ENCODE measurements at regions not wholly inside any gene's neighbourhood (a gene's known extent, or its start where the extent isn't known, plus 50 kb on each side); places are given as distances from the start of the nearest gene placed in this dataset.

DNA sequence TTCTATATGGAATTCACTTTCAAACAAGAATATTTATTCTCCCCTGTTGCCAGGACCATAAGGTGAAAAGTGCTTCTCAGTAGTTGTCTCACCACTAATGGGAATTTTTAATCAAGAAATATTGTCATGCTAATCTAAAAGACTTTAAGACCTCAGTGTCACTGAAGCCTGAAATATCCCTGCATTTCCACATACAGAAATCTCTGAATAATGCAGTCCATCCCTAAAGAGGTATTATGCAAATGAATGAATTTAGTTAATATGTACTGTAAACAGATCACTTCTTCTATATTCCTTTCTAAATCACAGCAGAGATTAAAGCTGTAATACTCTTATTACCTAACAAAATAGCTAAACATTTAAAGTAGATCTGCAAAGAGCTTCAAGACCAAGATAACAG, 531.1 kb upstream of the CDH6 start:
- H2AFZ ChIP-seq (ENCODE audit: low read length) = no peak overlapping the region
- H3K79me2 ChIP-seq (ENCODE audit: control insufficient read depth, insufficient read depth, low read length) = no peaks in the 10 kb centered on the region
- H3K4me1 ChIP-seq (ENCODE audit: control insufficient read depth, extremely low read depth, insufficient read depth, low read length) = no peaks in the 10 kb centered on the region
- no peak for DNase-seq (ENCODE audit: low read depth in 2 of 2)
- H3K36me3 ChIP-seq (ENCODE audit: control insufficient read depth, insufficient read depth, low read length) = no peaks in the 10 kb centered on the region
- no peaks in the 10 kb centered on the region for H4K20me1 ChIP-seq (ENCODE audit: control insufficient read depth, extremely low read depth, insufficient read depth, low read length)
- H3K9me3 ChIP-seq (ENCODE audit: control insufficient read depth, insufficient read depth, low read depth, low read length) = no peaks in the 10 kb centered on the region
- TF ChIP-seq, protein P1, sequence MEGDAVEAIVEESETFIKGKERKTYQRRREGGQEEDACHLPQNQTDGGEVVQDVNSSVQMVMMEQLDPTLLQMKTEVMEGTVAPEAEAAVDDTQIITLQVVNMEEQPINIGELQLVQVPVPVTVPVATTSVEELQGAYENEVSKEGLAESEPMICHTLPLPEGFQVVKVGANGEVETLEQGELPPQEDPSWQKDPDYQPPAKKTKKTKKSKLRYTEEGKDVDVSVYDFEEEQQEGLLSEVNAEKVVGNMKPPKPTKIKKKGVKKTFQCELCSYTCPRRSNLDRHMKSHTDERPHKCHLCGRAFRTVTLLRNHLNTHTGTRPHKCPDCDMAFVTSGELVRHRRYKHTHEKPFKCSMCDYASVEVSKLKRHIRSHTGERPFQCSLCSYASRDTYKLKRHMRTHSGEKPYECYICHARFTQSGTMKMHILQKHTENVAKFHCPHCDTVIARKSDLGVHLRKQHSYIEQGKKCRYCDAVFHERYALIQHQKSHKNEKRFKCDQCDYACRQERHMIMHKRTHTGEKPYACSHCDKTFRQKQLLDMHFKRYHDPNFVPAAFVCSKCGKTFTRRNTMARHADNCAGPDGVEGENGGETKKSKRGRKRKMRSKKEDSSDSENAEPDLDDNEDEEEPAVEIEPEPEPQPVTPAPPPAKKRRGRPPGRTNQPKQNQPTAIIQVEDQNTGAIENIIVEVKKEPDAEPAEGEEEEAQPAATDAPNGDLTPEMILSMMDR (conservative IDR thresholded peaks at IDR 0.05 in 1 of 2, IDR thresholded peaks at IDR 0.05 in 1 of 2; ENCODE audit: low read depth in 1 of 2, low read length in 2 of 2) = no peak
- no peak for TF ChIP-seq EZH2 (IDR thresholded peaks at IDR 0.05; ENCODE audit: low read length, missing control alignments)
- no peak overlapping the region for H3K4me3 ChIP-seq (replicated peaks in 1 of 4; ENCODE audit: control extremely low read depth in 1 of 4, insufficient read depth in 1 of 4, low read depth in 3 of 4, low read length in 4 of 4)
- no peak overlapping the region for H3K4me2 ChIP-seq (ENCODE audit: extremely low read depth, insufficient read depth, low read length)
- no peaks in the 10 kb centered on the region for H3K27me3 ChIP-seq (ENCODE audit: control insufficient read depth, insufficient read depth, low read length)
- no peak overlapping the region for H3K27ac ChIP-seq (ENCODE audit: insufficient read depth, low read length)
- H3K9ac ChIP-seq (ENCODE audit: insufficient read depth, low read length) = no peak overlapping the region

DNA sequence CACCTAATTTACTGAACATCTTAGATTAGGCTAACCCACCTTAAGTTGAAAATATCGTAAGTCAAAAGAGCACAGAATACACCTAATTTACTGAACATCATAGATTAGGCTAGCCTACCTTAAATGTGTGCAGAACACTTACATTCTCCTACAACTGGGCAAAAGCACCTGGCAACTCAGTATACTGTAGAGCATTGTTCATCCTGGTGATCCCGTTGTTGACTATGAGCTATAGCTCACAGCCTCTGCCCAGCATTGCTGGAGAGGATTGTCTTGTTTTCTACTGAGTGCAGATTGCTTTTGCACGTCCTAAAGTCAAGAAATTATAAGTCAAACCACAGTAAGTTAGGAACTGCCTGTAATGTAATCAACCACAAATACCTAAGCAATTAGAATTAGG, 531.8 kb upstream of the CDH6 start:
- Histone ChIP-seq H3K4me2 (ENCODE audit: extremely low read depth, insufficient read depth, low read length) (no peak overlapping the region), H2AFZ (ENCODE audit: low read length) (no peak overlapping the region), H3K9me3 (ENCODE audit: control insufficient read depth, insufficient read depth, low read depth, low read length) (no peaks in the 10 kb centered on the region), H3K9ac (ENCODE audit: insufficient read depth, low read length) (no peak overlapping the region), H4K20me1 (ENCODE audit: control insufficient read depth, extremely low read depth, insufficient read depth, low read length) (no peaks in the 10 kb centered on the region), H3K4me3 (replicated peaks in 1 of 4; ENCODE audit: control extremely low read depth in 1 of 4, insufficient read depth in 1 of 4, low read depth in 3 of 4, low read length in 4 of 4) (no peak overlapping the region), H3K27me3 (ENCODE audit: control insufficient read depth, insufficient read depth, low read length) (no peaks in the 10 kb centered on the region), H3K36me3 (ENCODE audit: control insufficient read depth, insufficient read depth, low read length) (no peaks in the 10 kb centered on the region), H3K4me1 (ENCODE audit: control insufficient read depth, extremely low read depth, insufficient read depth, low read length) (no peaks in the 10 kb centered on the region), H3K79me2 (ENCODE audit: control insufficient read depth, insufficient read depth, low read length) (no peaks in the 10 kb centered on the region), H3K27ac (ENCODE audit: insufficient read depth, low read length) (no peak overlapping the region)
- DNase-seq (ENCODE audit: low read depth in 2 of 2) = no peak
- TF ChIP-seq EZH2 (IDR thresholded peaks at IDR 0.05; ENCODE audit: low read length, missing control alignments) = no peak
- TF ChIP-seq, protein P1 (conservative IDR thresholded peaks at IDR 0.05 in 1 of 2, IDR thresholded peaks at IDR 0.05 in 1 of 2; ENCODE audit: low read depth in 1 of 2, low read length in 2 of 2) = no peak

DNA sequence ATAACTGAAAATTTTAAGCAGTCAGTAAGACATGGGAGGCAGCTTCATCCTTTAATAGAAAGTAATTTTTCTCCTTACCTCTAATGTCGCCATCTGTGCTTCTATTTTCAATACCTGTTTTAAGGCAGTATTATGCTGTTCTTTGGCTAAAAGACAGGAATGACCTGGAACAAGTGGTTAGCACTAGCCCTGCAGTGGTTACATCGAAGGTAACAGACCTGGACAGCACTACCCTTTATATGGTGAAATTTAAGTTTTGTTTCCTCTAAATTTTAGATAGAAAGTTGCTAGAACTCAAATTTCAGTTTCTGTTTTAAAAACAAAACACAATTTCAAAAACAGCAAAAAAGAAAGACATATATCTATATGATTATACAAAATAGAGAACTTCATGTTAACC, 534.1 kb upstream of the CDH6 start:
- Histone ChIP-seq H3K79me2 (ENCODE audit: control insufficient read depth, insufficient read depth, low read length) (no peaks in the 10 kb centered on the region), H3K9me3 (ENCODE audit: control insufficient read depth, insufficient read depth, low read depth, low read length) (no peaks in the 10 kb centered on the region), H3K4me2 (ENCODE audit: extremely low read depth, insufficient read depth, low read length) (no peak overlapping the region), H3K4me3 (replicated peaks in 1 of 4; ENCODE audit: control extremely low read depth in 1 of 4, insufficient read depth in 1 of 4, low read depth in 3 of 4, low read length in 4 of 4) (no peak overlapping the region), H3K9ac (ENCODE audit: insufficient read depth, low read length) (no peak overlapping the region), H3K27ac (ENCODE audit: insufficient read depth, low read length) (no peak overlapping the region), H3K4me1 (ENCODE audit: control insufficient read depth, extremely low read depth, insufficient read depth, low read length) (no peaks in the 10 kb centered on the region), H3K27me3 (ENCODE audit: control insufficient read depth, insufficient read depth, low read length) (no peaks in the 10 kb centered on the region), H3K36me3 (ENCODE audit: control insufficient read depth, insufficient read depth, low read length) (no peaks in the 10 kb centered on the region), H2AFZ (ENCODE audit: low read length) (no peak overlapping the region), H4K20me1 (ENCODE audit: control insufficient read depth, extremely low read depth, insufficient read depth, low read length) (no peaks in the 10 kb centered on the region)
- no peak for DNase-seq (ENCODE audit: low read depth in 2 of 2)
- TF ChIP-seq, protein P1 (conservative IDR thresholded peaks at IDR 0.05 in 1 of 2, IDR thresholded peaks at IDR 0.05 in 1 of 2; ENCODE audit: low read depth in 1 of 2, low read length in 2 of 2) = no peak
- no peak for TF ChIP-seq EZH2 (IDR thresholded peaks at IDR 0.05; ENCODE audit: low read length, missing control alignments)

All from fibroblast of lung (primary cell).